Hepatocyte (in vitro differentiated cells): ENCODE measurements at regions not wholly inside any gene's neighbourhood (a gene's known extent, or its start where the extent isn't known, plus 50 kb on each side); places are given as distances from the start of the nearest gene placed in this dataset.

ENCODE experiments used
- CTCF ChIP-seq: fragments of 200-600 bp; sonication (generic); IDR thresholded peaks from 2 replicates; pipeline ENCODE4 v1.5.1; 2016; ENCODE audit warnings: antibody characterized with exemption, mild to moderate bottlenecking; ENCODE audit not compliant: poor library complexity
- EZH2 ChIP-seq: fragments of 200-600 bp; sonication (generic); IDR thresholded peaks from 2 replicates; pipeline ENCODE4 v1.6.1; 2016; ENCODE audit warnings: antibody characterized with exemption, mild to moderate bottlenecking, borderline replicate concordance
- EZH2phosphoT487 ChIP-seq: fragments of 200-600 bp; sonication (generic); IDR thresholded peaks from one replicate; pipeline ENCODE4 v1.6.1; 2018; ENCODE audit warnings: antibody characterized with exemption, mild to moderate bottlenecking, low read depth, moderate library complexity; ENCODE audit not compliant: unreplicated experiment, severe bottlenecking

GRCh38 chr20:22426772-22427171 lies 157.6 kb downstream of the FOXA2 start:
- no peak for TF ChIP-seq EZH2
- TF ChIP-seq CTCF, result no peak
- no peak for TF ChIP-seq EZH2phosphoT487
